IPS-NIHi7 (cell line): ENCODE measurements at regions not wholly inside any gene's neighbourhood (a gene's known extent, or its start where the extent isn't known, plus 50 kb on each side); places are given as distances from the start of the nearest gene placed in this dataset.

Source experiments
- DNase-seq: peaks from one replicate; pipeline ENCODE4 v3.0.0; 2012; ENCODE audit warnings: mixed read lengths; ENCODE audit errors: extremely low spot score

GRCh38 chr5:3058942-3059341 is 307.5 kb upstream of the IRX2 start:
- no peak for DNase-seq

GRCh38 chr5:3056866-3057265 is 305.4 kb upstream of the IRX2 start:
- no peak for DNase-seq

- no peak for DNase-seq
Observed at GRCh38 chr5:3051400-3051799, 299.9 kb upstream of the IRX2 start.

GRCh38 chr5:3050863-3051262 is 299.4 kb upstream of the IRX2 start:
- DNase-seq = no peak

DNA sequence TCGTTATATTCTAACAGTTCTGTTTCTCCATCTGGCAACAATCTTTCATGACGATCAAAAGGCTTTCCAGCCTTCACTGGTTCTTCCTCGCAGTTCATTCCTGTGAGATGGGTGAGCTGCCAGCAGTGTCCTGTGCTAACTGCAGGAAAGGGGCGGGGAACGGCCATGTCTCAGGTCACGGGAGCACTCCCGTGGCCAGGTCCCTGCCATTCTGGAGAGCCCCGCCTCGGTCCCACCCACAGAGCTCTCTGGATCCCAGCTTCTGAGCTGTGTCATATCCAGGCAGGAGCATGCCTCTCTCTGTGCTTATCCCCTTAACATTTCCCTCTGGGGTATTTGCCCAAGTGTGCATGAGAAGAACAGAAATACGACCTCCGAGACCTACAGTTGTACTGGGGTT is 297.8 kb upstream of the IRX2 start:
- DNase-seq = no peak

DNA sequence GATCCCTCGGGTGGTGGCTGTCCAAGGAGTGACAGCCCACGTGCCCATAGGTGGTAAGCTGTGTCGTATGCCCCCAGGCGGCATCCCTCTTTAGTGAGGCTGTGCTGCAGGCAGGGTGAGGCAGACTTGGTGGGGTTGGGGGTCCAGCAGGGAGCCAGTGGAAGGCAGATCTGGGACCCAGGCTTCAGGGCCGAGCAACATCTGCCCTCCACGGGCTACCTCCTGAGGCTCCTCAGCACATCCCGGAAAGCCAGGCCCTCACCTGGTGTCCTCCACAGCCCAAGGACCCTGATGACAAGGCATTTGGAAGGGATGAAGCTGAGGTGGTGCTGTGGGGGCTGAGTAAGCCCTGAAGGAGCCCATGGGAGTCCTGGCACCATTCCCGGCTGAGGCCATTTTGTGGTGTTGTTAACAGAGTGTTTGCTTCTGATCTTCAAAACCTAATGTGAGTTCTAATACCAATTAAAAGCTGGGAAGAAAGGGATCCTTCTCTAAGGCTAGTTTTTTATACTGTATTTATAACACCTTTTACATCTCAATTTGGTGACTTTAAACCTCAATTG is 295.8 kb upstream of the IRX2 start:
- DNase-seq = no peak

- no peak for DNase-seq
Observed at GRCh38 chr5:3043600-3043999, 292.1 kb upstream of the IRX2 start.

DNA sequence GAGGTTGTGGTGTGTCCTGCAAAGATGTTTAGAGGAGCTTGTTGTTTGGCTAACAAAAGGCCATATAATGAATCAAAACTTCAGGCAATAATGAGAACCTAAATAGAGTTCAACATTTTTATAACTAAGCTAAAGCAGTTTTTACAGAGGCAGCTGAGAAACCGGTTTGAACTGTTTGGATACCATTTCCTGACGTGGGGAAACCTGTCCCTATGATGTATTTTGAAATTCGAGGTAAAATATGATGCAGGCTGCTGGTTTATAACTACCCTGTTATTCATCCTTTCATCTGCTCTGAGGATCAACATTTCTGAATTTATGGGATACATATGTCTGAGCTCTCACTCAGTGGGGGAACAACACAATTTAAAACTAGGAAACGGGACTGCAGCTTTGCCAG is 289.5 kb upstream of the IRX2 start:
- DNase-seq = no peak

GRCh38 chr5:3036041-3036788 is 284.7 kb upstream of the IRX2 start:
- no peak for DNase-seq

- DNase-seq = no peak
Observed at GRCh38 chr5:3035452-3035851, 284.0 kb upstream of the IRX2 start.

GRCh38 chr5:3034881-3035280 is 283.4 kb upstream of the IRX2 start:
- DNase-seq = no peak

DNA sequence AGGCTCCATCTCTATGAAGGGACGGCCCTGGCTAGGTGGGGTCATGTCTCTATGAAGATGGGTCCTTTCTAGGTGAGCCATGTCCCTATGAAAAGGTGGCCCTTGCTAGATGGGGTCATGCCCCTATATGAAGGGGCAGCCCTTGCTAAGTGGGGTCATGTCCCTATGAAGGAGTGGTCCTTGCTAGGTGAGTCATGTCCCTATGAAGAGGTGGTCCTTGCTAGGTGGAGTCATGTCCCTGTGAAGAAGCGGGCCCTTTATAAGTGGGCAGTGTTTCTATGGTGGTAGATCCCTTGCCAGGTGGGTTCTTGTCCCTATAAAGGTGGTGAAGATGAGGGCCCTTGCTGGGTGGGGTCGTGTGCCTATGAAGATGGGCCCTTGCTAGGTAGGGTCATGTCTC is 283.0 kb upstream of the IRX2 start:
- no peak for DNase-seq

- no peak for DNase-seq
Observed at GRCh38 chr5:3033033-3033755, 281.7 kb upstream of the IRX2 start.

DNA sequence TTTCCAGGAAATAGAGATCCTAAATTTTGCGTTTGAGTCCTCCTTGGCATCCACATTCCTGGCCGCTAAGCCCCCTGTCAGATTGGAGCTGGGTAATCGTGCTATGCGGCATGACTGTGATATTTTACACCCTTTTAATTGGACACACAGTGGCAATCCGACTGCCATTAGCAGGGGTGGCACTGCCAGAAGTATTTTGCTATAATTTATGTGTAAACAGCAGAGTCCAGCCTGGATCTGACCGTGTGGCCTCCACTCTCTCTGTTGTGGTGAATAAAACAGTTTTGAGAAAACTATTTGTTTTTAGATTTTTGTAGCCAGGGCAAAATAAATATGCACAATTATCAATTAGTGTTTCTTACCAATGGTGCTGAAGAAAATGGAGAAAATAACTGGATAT is 281.0 kb upstream of the IRX2 start:
- DNase-seq = no peak

DNA sequence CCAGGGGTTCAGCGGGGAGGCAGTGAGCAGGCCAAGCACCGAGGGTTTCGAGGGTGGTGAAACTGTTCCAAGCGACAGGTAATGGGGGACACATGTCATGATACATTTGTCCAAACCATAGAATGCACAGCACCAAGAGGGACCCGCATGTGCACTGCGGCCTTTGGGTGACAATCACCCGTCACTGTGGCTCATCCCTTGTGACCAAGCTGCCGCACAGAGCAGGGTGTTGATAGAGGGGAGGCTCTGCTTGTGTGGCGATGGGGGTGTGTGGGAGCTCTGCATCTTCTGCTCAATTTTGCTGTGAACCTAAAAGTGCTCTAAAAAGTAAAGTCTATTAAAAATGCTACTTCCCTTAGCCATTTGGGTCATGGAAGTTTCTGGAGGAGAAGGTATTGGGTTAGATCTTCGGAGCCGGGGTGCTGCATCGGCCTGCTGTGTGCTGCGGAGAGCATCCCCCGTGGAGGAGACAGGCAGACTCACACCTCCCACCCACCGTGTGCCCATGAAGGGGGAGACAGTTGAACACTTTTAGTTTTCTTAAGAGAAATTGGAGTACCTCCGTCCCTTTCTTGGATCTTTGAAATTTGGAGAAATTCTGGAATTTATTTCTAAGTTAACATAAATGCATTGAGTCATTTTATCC is 280.4 kb upstream of the IRX2 start:
- DNase-seq = no peak

- no peak for DNase-seq
Observed at GRCh38 chr5:3030511-3031165, 279.2 kb upstream of the IRX2 start.

DNA sequence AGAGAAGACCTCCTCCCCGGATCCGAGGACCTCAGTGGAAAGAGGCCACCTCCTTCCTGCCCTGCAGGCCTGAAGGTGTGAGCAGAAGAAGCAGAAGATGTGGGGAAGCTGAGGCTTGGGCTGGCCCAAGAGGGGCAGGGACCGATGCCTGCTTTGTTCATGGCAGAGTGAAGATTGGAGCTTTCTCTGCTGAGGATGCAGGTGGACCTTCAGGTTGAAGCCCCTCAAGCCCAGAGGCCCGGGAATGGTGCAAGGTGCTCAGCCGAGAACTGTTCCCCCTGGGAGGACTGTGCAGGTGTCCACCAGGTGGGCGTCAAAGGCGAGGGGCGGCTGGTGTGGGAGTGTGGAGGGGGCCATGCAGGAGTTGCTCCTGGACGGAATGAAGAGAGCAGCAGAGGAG is 277.9 kb upstream of the IRX2 start:
- no peak for DNase-seq

DNA sequence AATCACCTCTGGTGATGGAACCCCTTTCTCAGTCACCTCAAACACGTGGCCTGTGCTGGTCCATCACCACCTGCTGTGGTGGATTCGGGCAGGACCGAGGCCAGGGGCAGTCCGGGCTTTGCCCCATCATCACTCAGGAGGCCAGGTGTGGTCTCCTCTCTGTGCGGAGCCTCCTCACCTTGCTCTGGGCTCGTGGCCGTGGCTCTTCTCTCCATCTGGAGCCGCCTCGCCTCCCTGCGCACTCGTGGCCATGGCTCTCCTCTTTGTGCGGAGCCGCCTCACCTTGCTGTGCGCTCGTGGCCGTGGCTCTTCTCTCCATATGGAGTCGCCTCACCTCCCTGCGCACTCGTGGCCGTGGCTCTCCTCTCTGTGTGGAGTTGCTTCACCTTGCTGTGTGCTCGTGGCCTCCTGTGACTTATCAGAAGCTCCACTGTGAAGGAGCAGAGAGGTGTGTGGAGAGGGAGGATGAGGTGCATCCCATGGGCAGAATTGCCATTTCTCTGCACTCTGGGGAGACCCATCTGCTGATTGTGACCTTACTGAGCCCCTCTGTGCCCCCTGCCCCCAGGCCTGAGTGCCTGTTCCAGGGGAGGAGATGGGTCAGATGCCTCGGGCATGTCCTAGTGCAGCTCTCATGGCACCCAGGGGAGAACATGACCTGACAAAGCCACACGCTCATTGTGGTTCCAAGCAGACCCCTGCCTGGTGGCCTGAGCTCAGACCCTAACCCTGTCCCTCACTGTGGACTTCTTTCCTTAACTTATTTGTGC is 276.6 kb upstream of the IRX2 start:
- no peak for DNase-seq

DNA sequence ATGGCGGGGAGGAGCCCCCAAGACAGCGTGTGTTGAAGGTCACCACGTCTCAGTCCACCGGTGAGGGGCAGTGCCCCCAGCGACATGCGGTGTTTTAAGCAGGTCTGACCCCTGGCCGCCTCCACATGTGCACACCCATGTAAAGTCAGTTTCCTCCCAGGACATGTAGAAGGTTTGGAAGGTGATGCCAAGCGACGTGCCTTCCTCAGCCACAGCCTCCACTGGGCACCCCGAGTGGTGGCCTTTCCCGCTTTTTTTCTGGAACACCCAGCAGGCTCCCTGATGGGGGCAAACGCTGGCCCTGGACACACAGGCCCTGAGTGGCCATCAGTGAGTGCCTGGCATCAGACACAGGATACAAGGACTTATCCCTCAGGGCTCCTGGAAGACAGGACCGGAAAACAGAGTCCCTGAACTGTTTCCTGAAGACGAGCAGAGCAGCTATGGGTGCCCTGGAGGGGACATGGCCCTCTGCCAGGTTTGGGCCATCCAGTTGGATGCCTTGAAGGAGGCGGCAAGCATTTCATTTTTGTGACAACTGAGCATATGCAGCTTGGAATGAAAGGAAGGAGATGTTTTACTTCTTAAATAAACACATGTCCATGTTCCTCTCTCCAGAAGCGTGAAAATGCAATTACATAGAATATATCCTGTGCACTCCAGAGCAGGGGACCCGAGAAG is 275.8 kb upstream of the IRX2 start:
- DNase-seq = no peak

GRCh38 chr5:3026651-3027050 is 275.2 kb upstream of the IRX2 start:
- no peak for DNase-seq

DNA sequence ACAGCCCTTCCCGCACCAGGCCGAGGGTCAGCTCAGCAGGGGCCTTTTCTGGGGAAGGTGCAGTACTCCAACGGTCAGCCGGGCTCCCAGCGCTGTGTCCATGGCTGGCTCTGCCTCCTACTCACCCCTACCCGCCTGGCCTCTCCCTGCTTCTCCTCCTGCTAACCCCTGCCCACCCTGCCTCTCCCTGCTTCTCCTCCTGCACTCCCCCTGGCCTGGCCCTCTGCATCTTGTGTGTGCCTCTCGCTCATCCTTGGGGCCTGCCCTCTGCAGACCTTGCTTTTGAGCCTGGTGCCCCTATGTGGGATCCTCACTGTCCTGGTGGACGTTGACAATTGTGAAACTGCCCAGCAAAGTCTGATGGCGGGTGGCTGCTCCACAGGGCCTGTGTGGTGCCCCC is 274.6 kb upstream of the IRX2 start:
- no peak for DNase-seq
